Spleen (tissue), 11 donors: ENCODE measurements at regions not wholly inside any gene's neighbourhood (a gene's known extent, or its start where the extent isn't known, plus 50 kb on each side); places are given as distances from the start of the nearest gene placed in this dataset.

ENCODE experiments used
- DNase-seq: peaks from one replicate; pipeline ENCODE4 v3.0.0-alpha.2; 2020
- H3K27ac ChIP-seq, 8 donors: fragments of 200-600 bp; sonication (generic) in 7 of 8; 1 replicate in 4 of 8; 2 replicates in 4 of 8; pipeline versions ENCODE4 v1.5.0 to v1.8.0; 2016 to 2021; ENCODE audit warnings: inconsistent platforms in 4 of 8, mild to moderate bottlenecking in 4 of 8, moderate library complexity in 1 of 8
- H3K27me3 ChIP-seq, 7 donors: fragments of 200-600 bp; sonication (generic) in 6 of 7; replicated peaks in 1 of 7; 1 replicate in 4 of 7; 2 replicates in 3 of 7; pipeline versions ENCODE4 v1.5.0 to v1.8.0; 2016 to 2021; ENCODE audit warnings: inconsistent platforms in 3 of 7, mild to moderate bottlenecking in 1 of 7
- H3K36me3 ChIP-seq, 6 donors: fragments of 200-600 bp; sonication (generic) in 5 of 6; 1 replicate in 4 of 6; 2 replicates in 2 of 6; pipeline versions ENCODE4 v1.5.0 to v1.8.0; 2016 to 2021; ENCODE audit warnings: inconsistent platforms in 2 of 6
- H3K4me1 ChIP-seq, 6 donors: fragments of 200-600 bp; sonication (generic) in 5 of 6; 1 replicate in 3 of 6; 2 replicates in 3 of 6; pipeline versions ENCODE4 v1.5.0 to v1.8.0; 2016 to 2021; ENCODE audit warnings: inconsistent platforms in 3 of 6
- H3K4me3 ChIP-seq, 8 donors: fragments of 200-600 bp; sonication (generic) in 7 of 8; 1 replicate in 4 of 8; 2 replicates in 4 of 8; pipeline versions ENCODE4 v1.5.0 to v1.8.0; 2016 to 2021; ENCODE audit warnings: inconsistent platforms in 4 of 8, mild to moderate bottlenecking in 4 of 8, moderate library complexity in 2 of 8
- H3K9me3 ChIP-seq, 8 donors: fragments of 200-600 bp; sonication (generic) in 7 of 8; 1 replicate in 4 of 8; 2 replicates in 4 of 8; pipeline versions ENCODE4 v1.5.0 to v1.8.0; 2016 to 2021; ENCODE audit warnings: inconsistent platforms in 4 of 8
- POLR2A ChIP-seq, 3 donors: fragments of 450-650 bp; IDR thresholded peaks; one replicate each; pipeline ENCODE4 v1.5.1; 2017; ENCODE audit warnings: antibody characterized with exemption in 3 of 3, mild to moderate bottlenecking in 1 of 3
- POLR2AphosphoS5 ChIP-seq, 3 donors: sonication (generic); formaldehyde crosslinking; IDR thresholded peaks; one replicate each; pipeline ENCODE4 v1.5.1; 2017; ENCODE audit warnings: antibody characterized with exemption in 3 of 3
- WGBS, 5 donors: extraction: QIAGEN DNeasy Blood & Tissue Kit in 3 of 5; methylation state at CpG; one replicate each; pipeline versions ENCODE4 v1.1.5 to v1.1.7; 2013 to 2018; 5-methylcytosine and 5-hydroxymethylcytosine counted together
- intact Hi-C: fragments of 100-400 bp; cut with DNase I; formaldehyde crosslinking; loops from one replicate; pipeline ENCODE4 v1.15.0; 2023; ENCODE audit warnings: low total_unique reads
- TF ChIP-seq, protein P1 (sequence below), 11 experiments: fragments of 200-600 bp in 7 of 11; fragments of 450-650 bp in 4 of 11; sonication (generic) in 4 of 11; IDR thresholded peaks in 8 of 11; conservative IDR thresholded peaks in 3 of 11; 1 replicate in 7 of 11; 2 replicates in 4 of 11; pipeline versions ENCODE4 v1.4.0 to v1.8.0; 2016 to 2021; ENCODE audit warnings: antibody characterized with exemption in 11 of 11, inconsistent platforms in 4 of 11, mild to moderate bottlenecking in 1 of 11
- donor health status: healthy with polysubstance abuse.
- donor health status: DM: no; HTN: no; CAD: no; lungs with moderate emphysema.
- donor health status: DM: no; HTN: no; CAD: no.
- donor health status: Bipolar disorder and iron deficiency.
- donor health status: healthy.
- donor health status: DM: no; HTN: no; CAD: no.
- donor health status: DM: yes; HTN: yes; CAD: no.

DNA sequence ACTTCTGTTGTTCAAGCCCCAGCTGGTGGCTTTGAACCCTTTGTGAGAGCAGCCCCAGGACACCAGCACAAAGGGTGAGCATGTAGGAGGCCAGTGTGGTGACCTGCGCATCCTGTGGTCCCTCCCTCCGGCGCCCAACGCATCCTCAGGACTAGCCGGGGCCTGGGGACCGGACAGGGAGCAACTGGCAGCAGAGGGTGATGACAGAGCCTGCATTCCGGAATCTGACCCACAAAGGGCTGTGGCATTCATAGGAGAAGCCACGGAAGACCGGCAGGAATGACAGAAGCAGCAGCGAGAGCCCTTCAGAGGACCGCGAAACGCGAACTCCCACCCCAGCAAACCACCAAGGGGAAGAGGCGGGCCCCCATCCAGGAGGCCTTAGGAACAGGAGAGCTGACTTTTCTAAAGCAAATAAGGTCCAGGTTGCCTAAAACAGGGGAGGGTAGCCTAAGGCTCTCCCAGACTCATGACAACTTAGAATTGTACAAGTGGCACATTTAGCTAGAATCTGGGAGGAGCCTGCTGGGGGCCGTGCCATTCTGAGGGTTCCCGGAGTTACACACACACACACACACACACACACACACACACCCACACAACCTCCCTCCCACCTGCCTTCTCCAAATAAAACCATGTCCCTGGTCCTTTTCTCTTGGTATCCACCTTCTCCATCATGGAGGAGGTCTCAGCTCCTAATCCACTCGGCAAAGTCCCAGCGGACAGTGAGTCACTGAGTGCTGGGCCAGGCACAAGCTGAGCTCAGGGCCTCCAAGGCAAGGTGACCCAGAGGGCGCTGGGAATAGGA, 232.7 kb downstream of the CTTN start:
- TF ChIP-seq, protein P1, sequence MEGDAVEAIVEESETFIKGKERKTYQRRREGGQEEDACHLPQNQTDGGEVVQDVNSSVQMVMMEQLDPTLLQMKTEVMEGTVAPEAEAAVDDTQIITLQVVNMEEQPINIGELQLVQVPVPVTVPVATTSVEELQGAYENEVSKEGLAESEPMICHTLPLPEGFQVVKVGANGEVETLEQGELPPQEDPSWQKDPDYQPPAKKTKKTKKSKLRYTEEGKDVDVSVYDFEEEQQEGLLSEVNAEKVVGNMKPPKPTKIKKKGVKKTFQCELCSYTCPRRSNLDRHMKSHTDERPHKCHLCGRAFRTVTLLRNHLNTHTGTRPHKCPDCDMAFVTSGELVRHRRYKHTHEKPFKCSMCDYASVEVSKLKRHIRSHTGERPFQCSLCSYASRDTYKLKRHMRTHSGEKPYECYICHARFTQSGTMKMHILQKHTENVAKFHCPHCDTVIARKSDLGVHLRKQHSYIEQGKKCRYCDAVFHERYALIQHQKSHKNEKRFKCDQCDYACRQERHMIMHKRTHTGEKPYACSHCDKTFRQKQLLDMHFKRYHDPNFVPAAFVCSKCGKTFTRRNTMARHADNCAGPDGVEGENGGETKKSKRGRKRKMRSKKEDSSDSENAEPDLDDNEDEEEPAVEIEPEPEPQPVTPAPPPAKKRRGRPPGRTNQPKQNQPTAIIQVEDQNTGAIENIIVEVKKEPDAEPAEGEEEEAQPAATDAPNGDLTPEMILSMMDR (IDR thresholded peaks at IDR 0.05 in 8 of 11, conservative IDR thresholded peaks at IDR 0.05 in 3 of 11) = no peak
- TF ChIP-seq POLR2AphosphoS5 (IDR thresholded peaks at IDR 0.05) (no peak), POLR2A (IDR thresholded peaks at IDR 0.05) (no peak)
- Histone ChIP-seq H3K4me1 (peaks cover 0 to 21% (median 8%) of the 10 kb centered on the region in 6 donors), H3K27ac (no peak overlapping the region), H3K36me3 (no peaks in the 10 kb centered on the region), H3K4me3 (no peak overlapping the region), H3K27me3 (peaks cover 0 to 33% (median 0%) of the 10 kb centered on the region in 7 donors), H3K9me3 (no peaks in the 10 kb centered on the region)
- intact Hi-C loops = no loop called here
- WGBS, 5 donors = 83 to 88% (median 85%) methylated on average over 18 to 20 of the region's 20 CpGs
- no peak for DNase-seq

DNA sequence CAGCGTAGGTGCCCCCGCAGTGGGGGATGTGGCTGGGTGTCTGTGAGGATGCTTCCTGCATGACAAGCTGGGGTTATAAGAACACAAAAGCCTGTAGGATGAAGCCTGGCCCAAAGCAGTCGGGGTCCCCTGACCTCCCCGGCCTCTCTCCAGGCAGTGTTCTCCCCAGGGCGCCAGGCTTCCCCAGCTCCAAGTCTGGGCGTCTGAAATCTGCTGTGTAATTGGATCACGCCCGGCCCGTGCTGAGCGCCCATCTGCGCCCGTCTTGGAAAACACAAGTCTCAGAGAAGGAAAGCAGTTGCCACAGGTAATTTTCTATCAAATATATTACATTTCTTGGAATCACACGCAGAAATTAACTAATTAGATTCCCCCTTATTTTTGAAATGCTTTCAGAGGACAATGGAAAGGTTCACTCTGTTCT, 233.3 kb downstream of the CTTN start:
- no peak overlapping the region for H3K4me3 ChIP-seq
- TF ChIP-seq POLR2A (IDR thresholded peaks at IDR 0.05) (no peak), POLR2AphosphoS5 (IDR thresholded peaks at IDR 0.05) (no peak)
- TF ChIP-seq, protein P1 (IDR thresholded peaks at IDR 0.05 in 8 of 11, conservative IDR thresholded peaks at IDR 0.05 in 3 of 11) = no peak
- no peaks in the 10 kb centered on the region for H3K9me3 ChIP-seq
- intact Hi-C loops = no loop called here
- 87 to 93% (median 88%) methylated on average over 13 of the region's 13 CpGs for WGBS, 5 donors
- no peak overlapping the region for H3K27ac ChIP-seq
- peaks cover 0 to 33% (median 0%) of the 10 kb centered on the region in 7 donors for H3K27me3 ChIP-seq
- peaks cover 0 to 21% (median 8%) of the 10 kb centered on the region in 6 donors for H3K4me1 ChIP-seq
- DNase-seq = no peak
- H3K36me3 ChIP-seq = no peaks in the 10 kb centered on the region

DNA sequence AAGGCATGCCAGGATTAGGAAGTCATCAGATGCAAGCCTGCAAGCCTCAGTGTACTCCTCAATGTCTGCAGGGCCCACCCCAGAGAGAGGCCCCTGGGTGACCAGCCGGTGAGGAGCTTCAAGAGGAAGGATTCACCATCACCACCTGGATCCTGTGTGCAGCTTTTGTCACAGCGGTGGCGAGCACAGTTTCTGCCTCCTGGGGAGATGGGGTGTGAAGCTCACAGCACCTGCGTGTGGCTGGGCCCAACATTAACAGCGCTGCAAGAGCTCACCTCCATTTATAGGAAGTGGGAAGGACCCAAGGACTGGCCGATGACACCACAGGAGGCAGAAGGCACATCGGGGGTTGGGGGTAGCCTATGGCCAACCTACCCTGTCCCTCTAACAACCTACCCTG, 235.3 kb downstream of the CTTN start:
- peaks cover 0 to 22% (median 0%) of the 10 kb centered on the region in 7 donors for H3K27me3 ChIP-seq
- TF ChIP-seq POLR2A (IDR thresholded peaks at IDR 0.05) (no peak), POLR2AphosphoS5 (IDR thresholded peaks at IDR 0.05) (no peak)
- TF ChIP-seq, protein P1 (IDR thresholded peaks at IDR 0.05 in 8 of 11, conservative IDR thresholded peaks at IDR 0.05 in 3 of 11) = no peak
- no peaks in the 10 kb centered on the region for H3K9me3 ChIP-seq
- intact Hi-C loops = no loop called here
- no peak overlapping the region for H3K27ac ChIP-seq
- H3K4me1 ChIP-seq = peaks cover 0 to 12% (median 3%) of the 10 kb centered on the region in 6 donors
- no peaks in the 10 kb centered on the region for H3K36me3 ChIP-seq
- H3K4me3 ChIP-seq = no peak overlapping the region
- 73 to 91% (median 83%) methylated on average over 4 to 7 of the region's 7 CpGs for WGBS, 5 donors
- DNase-seq = no peak

DNA sequence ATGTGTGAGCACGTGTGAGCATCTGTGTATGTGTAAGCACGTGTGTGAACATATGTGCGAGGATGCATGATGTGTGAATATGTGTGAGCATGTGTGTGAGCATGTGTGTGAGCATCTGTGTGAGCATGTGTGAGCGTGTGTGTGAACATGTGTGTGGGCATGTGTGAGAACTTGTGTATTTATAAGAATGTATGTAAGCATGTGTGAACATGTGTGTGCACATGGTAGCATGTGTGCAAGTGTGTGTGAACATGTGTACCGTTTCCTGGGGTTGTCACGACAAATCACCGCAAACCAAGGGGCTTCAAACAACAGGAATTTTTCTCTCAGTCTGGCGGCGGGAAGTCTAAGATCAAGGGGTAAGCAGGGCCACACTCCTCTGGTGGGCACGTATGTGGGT, 238.3 kb downstream of the CTTN start:
- H3K36me3 ChIP-seq = no peaks in the 10 kb centered on the region
- TF ChIP-seq, protein P1 (IDR thresholded peaks at IDR 0.05 in 8 of 11, conservative IDR thresholded peaks at IDR 0.05 in 3 of 11) = no peak
- TF ChIP-seq POLR2AphosphoS5 (IDR thresholded peaks at IDR 0.05) (no peak), POLR2A (IDR thresholded peaks at IDR 0.05) (no peak)
- peaks cover 0 to 18% (median 0%) of the 10 kb centered on the region in 7 donors for H3K27me3 ChIP-seq
- no peak for DNase-seq
- WGBS, 5 donors = 85 to 94% (median 93%) methylated on average over 10 of the region's 10 CpGs
- H3K4me1 ChIP-seq = peaks cover 0 to 6% (median 0%) of the 10 kb centered on the region in 6 donors
- intact Hi-C loops = no loop called here
- no peaks in the 10 kb centered on the region for H3K9me3 ChIP-seq
- H3K27ac ChIP-seq = no peak overlapping the region
- H3K4me3 ChIP-seq = no peak overlapping the region
